Fibroblast of lung (primary cell): ENCODE measurements at regions not wholly inside any gene's neighbourhood (a gene's known extent, or its start where the extent isn't known, plus 50 kb on each side); places are given as distances from the start of the nearest gene placed in this dataset.

Experiments used
- DNase-seq, 2 donors: peaks; one replicate each; pipeline versions ENCODE4 v3.0.0 to v3.0.0-alpha.2; 2010; ENCODE audit warnings: low read depth in 2 of 2
- H2AFZ ChIP-seq: 2 replicates; pipeline ENCODE4 v1.5.1; 2012; ENCODE audit warnings: low read length, control low read depth, inconsistent platforms
- H3K27ac ChIP-seq: 2 replicates; pipeline ENCODE4 v1.5.1; 2011; ENCODE audit warnings: low read length, control low read depth; ENCODE audit not compliant: insufficient read depth
- H3K27me3 ChIP-seq: 2 replicates; pipeline ENCODE4 v1.5.1; 2011; ENCODE audit warnings: mild to moderate bottlenecking, low read length; ENCODE audit not compliant: control insufficient read depth, insufficient read depth
- H3K36me3 ChIP-seq: 2 replicates; pipeline ENCODE4 v1.5.1; 2011; ENCODE audit warnings: low read length; ENCODE audit not compliant: control insufficient read depth, insufficient read depth
- H3K4me1 ChIP-seq: 2 replicates; pipeline ENCODE4 v1.5.1; 2011; ENCODE audit warnings: low read length; ENCODE audit not compliant: control insufficient read depth, insufficient read depth; ENCODE audit errors: extremely low read depth
- H3K4me2 ChIP-seq: 2 replicates; pipeline ENCODE4 v1.5.1; 2011; ENCODE audit warnings: low read length, control low read depth; ENCODE audit not compliant: insufficient read depth; ENCODE audit errors: extremely low read depth
- H3K4me3 ChIP-seq, 4 experiments: fragments of 200-600 bp in 1 of 4; sonication (generic) in 1 of 4; replicated peaks in 1 of 4; 2 replicates each; pipeline ENCODE4 v1.5.1; 2011 to 2016; ENCODE audit warnings: low read length in 4 of 4, low read depth in 3 of 4, mild to moderate bottlenecking in 3 of 4, control low read depth in 2 of 4, inconsistent platforms in 1 of 4, mixed read lengths in 1 of 4; ENCODE audit not compliant: insufficient read depth in 1 of 4; ENCODE audit errors: control extremely low read depth in 1 of 4
- H3K79me2 ChIP-seq: 2 replicates; pipeline ENCODE4 v1.5.1; 2012; ENCODE audit warnings: mild to moderate bottlenecking, low read length, inconsistent platforms; ENCODE audit not compliant: control insufficient read depth, insufficient read depth
- H3K9ac ChIP-seq: 2 replicates; pipeline ENCODE4 v1.5.1; 2011; ENCODE audit warnings: mild to moderate bottlenecking, low read length, control low read depth; ENCODE audit not compliant: insufficient read depth
- H3K9me3 ChIP-seq: 2 replicates; pipeline ENCODE4 v1.5.1; 2012; ENCODE audit warnings: low read depth, low read length; ENCODE audit not compliant: control insufficient read depth, insufficient read depth
- H4K20me1 ChIP-seq: 2 replicates; pipeline ENCODE4 v1.5.1; 2011; ENCODE audit warnings: low read length; ENCODE audit not compliant: control insufficient read depth, insufficient read depth; ENCODE audit errors: extremely low read depth
- CTCF ChIP-seq, 2 donors: IDR thresholded peaks in 1 of 2; conservative IDR thresholded peaks in 1 of 2; 1 replicate in 1 of 2; 2 replicates in 1 of 2; pipeline ENCODE4 v1.5.1; 2011 to 2012; ENCODE audit warnings: low read length in 2 of 2, control low read depth in 1 of 2, inconsistent platforms in 1 of 2, low read depth in 1 of 2, mild to moderate bottlenecking in 1 of 2
- EZH2 ChIP-seq: IDR thresholded peaks from 2 replicates; pipeline ENCODE4 v1.5.1; 2012; ENCODE audit warnings: low read length, control low read depth, mild to moderate bottlenecking; ENCODE audit errors: missing control alignments

GRCh38 chr18:7363338-7363737, 132.4 kb downstream of the LRRC30 start:
- no peak overlapping the region for H3K4me3 ChIP-seq
- H3K4me2 ChIP-seq = no peak overlapping the region
- no peak overlapping the region for H3K9ac ChIP-seq
- H2AFZ ChIP-seq = no peak overlapping the region
- H3K79me2 ChIP-seq = no peaks in the 10 kb centered on the region
- no peaks in the 10 kb centered on the region for H3K27me3 ChIP-seq
- DNase-seq = no peak
- H3K36me3 ChIP-seq = no peaks in the 10 kb centered on the region
- TF ChIP-seq EZH2 (no peak), CTCF (conservative IDR thresholded peaks at IDR 0.05 in 1 of 2, IDR thresholded peaks at IDR 0.05 in 1 of 2; ENCODE audit: low read depth in 1 of 2, low read length in 2 of 2) (no peak)
- H3K4me1 ChIP-seq = no peaks in the 10 kb centered on the region
- H3K27ac ChIP-seq = no peak overlapping the region
- no peaks in the 10 kb centered on the region for H3K9me3 ChIP-seq
- H4K20me1 ChIP-seq = no peaks in the 10 kb centered on the region

GRCh38 chr18:7366597-7366996, 135.7 kb downstream of the LRRC30 start:
- H3K9me3 ChIP-seq = no peaks in the 10 kb centered on the region
- H3K36me3 ChIP-seq = no peaks in the 10 kb centered on the region
- no peaks in the 10 kb centered on the region for H3K4me1 ChIP-seq
- no peak overlapping the region for H2AFZ ChIP-seq
- no peak overlapping the region for H3K4me3 ChIP-seq
- DNase-seq = no peak
- no peaks in the 10 kb centered on the region for H4K20me1 ChIP-seq
- H3K79me2 ChIP-seq = no peaks in the 10 kb centered on the region
- no peaks in the 10 kb centered on the region for H3K27me3 ChIP-seq
- no peak overlapping the region for H3K27ac ChIP-seq
- no peak overlapping the region for H3K9ac ChIP-seq
- TF ChIP-seq EZH2 (no peak), CTCF (conservative IDR thresholded peaks at IDR 0.05 in 1 of 2, IDR thresholded peaks at IDR 0.05 in 1 of 2; ENCODE audit: low read depth in 1 of 2, low read length in 2 of 2) (no peak)
- no peak overlapping the region for H3K4me2 ChIP-seq

DNA sequence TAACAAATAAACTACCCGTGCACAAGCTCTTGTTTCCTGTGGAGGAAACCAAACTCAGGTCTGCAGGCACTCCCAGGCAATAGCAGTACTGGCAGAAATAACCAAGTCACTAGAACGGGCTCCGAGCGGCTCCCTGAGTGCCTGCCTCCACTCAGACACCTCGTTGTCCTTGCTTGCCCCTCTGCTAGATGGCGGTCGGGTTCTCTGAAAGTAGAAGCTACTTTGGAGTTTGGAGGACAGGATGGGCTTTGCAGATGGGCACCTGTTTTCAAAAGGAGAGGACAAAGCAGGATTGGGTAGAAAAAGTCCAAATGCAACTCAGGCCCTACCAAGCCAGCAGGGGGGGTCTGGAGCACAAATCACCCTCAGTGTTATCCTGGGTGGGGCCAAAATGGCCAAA, 136.4 kb downstream of the LRRC30 start:
- Histone ChIP-seq H3K27ac (no peak overlapping the region), H3K79me2 (no peaks in the 10 kb centered on the region), H3K4me1 (no peaks in the 10 kb centered on the region), H3K9ac (no peak overlapping the region), H3K27me3 (no peaks in the 10 kb centered on the region), H3K4me3 (no peak overlapping the region), H3K4me2 (no peak overlapping the region), H2AFZ (no peak overlapping the region), H4K20me1 (no peaks in the 10 kb centered on the region), H3K36me3 (no peaks in the 10 kb centered on the region), H3K9me3 (no peaks in the 10 kb centered on the region)
- no peak for TF ChIP-seq CTCF (conservative IDR thresholded peaks at IDR 0.05 in 1 of 2, IDR thresholded peaks at IDR 0.05 in 1 of 2; ENCODE audit: low read depth in 1 of 2, low read length in 2 of 2)
- TF ChIP-seq EZH2 = no peak
- DNase-seq = no peak
